Gastrocnemius medialis (tissue), 4 donors: ENCODE measurements at regions not wholly inside any gene's neighbourhood (a gene's known extent, or its start where the extent isn't known, plus 50 kb on each side); places are given as distances from the start of the nearest gene placed in this dataset.

Experiments
- POLR2A ChIP-seq, 2 donors: fragments of 450-650 bp; IDR thresholded peaks; one replicate each; pipeline ENCODE4 v1.6.1; 2017; ENCODE audit warnings: antibody characterized with exemption in 2 of 2, mild to moderate bottlenecking in 2 of 2, moderate library complexity in 2 of 2
- TF ChIP-seq, protein P1 (sequence below), 5 experiments: fragments of 450-650 bp in 3 of 5; fragments of 200-600 bp in 2 of 5; sonication (generic) in 2 of 5; IDR thresholded peaks in 4 of 5; conservative IDR thresholded peaks in 1 of 5; 1 replicate in 4 of 5; 2 replicates in 1 of 5; pipeline ENCODE4 v1.5.1; 2016 to 2019; ENCODE audit warnings: antibody characterized with exemption in 5 of 5, mild to moderate bottlenecking in 3 of 5, moderate library complexity in 3 of 5

DNA sequence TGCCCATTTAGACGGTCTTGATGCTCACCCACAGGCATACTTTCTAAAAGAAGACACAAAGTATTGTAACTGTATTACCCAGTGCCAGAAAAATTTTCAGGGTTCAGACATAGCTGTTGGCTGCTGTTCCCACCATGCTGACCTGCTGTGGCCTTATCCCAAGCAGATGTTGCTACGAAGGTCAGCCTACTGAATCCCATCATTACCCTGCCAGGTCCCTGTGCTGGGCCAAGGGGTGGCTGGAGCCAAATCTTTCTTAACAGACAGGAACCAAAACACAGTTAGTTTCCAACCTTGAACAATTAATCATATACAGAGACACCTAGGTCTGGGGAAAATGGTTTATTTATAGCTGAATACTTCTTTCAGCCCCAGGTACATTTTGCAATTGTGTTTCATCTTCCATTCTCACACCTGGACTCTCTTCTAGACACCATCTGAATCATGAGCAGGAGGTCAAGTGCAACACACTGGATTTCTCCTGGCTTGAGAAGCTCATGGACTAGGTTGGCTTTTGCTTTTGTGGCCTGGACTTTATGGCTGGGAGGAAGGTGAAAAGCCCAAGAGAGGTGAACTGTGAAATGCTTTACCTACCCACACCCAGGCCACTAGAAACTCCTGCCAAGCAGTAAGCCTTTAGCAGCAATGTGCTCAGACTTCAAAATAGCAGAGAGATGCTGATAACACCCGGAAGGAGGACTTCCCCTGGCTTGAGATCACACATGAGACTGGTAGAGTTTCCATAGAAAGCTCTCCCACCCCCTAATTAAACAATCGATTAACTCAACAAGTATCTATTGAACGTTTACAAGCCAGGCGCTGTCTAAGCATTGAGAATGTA lies 150.1 kb downstream of the SUDS3 start:
- TF ChIP-seq, protein P1, sequence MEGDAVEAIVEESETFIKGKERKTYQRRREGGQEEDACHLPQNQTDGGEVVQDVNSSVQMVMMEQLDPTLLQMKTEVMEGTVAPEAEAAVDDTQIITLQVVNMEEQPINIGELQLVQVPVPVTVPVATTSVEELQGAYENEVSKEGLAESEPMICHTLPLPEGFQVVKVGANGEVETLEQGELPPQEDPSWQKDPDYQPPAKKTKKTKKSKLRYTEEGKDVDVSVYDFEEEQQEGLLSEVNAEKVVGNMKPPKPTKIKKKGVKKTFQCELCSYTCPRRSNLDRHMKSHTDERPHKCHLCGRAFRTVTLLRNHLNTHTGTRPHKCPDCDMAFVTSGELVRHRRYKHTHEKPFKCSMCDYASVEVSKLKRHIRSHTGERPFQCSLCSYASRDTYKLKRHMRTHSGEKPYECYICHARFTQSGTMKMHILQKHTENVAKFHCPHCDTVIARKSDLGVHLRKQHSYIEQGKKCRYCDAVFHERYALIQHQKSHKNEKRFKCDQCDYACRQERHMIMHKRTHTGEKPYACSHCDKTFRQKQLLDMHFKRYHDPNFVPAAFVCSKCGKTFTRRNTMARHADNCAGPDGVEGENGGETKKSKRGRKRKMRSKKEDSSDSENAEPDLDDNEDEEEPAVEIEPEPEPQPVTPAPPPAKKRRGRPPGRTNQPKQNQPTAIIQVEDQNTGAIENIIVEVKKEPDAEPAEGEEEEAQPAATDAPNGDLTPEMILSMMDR (IDR thresholded peaks at IDR 0.05 in 4 of 5, conservative IDR thresholded peaks at IDR 0.05 in 1 of 5) = no peak
- TF ChIP-seq POLR2A (IDR thresholded peaks at IDR 0.05) = no peak
